GM18867 (cell line): ENCODE measurements at regions not wholly inside any gene's neighbourhood (a gene's known extent, or its start where the extent isn't known, plus 50 kb on each side); places are given as distances from the start of the nearest gene placed in this dataset.
"Not testable (repeated sequence)": the region's sequence is repeated elsewhere in the genome, so short reads cannot be mapped to it uniquely, and the experiment has no call there.

ENCODE experiments used
- ATAC-seq: cut with Tn5 transposase; IDR thresholded peaks from one replicate; pipeline ENCODE4 v1.9.1; 2021; ENCODE audit warnings: mild to moderate bottlenecking, moderate library complexity; ENCODE audit not compliant: unreplicated experiment

GRCh38 chr19:31444931-31445330, 95.7 kb upstream of the TSHZ3 start:
- ATAC-seq: no peak

DNA sequence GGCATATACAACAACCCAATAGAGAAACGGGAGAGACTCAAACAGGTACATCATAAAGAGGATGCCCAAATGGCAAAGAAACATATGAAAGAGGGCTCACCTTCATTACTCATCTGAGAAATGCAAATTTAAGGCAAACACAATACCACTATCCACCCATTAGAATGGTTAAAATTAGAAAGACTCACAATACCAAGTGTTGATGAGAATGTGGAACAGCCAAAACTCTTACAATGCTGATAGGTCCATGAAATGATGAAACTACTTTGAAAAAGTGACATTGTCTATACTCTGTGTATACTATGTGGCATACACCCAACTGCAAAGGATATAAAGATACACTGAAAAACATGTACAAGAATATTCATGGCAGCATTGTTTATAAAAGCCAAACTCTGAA, 96.2 kb upstream of the TSHZ3 start:
- no peak for ATAC-seq

DNA sequence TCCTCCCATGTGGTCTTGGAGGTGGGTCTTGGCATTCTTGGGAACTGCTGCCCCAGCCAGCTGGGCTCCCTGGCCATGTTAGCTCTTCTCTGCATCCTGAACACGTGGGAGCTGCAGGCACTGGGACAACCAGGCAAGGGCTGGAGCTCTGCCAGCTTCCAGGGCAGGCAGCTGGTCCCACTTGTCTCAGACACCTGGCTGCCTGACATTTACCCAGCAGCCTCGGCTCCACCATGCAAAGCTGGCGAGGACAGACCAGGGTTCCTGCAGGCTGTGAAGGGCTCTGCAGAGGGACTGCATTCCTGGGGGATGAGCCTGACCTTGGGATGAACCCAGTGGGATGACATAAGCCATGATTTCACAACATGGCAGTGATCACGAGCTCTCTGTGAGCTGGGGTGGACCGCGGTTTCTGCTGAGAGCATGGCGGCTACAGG, 99.0 kb upstream of the TSHZ3 start:
- ATAC-seq: no peak

- no peak for ATAC-seq
Observed at GRCh38 chr19:31449379-31449778, 100.1 kb upstream of the TSHZ3 start.

DNA sequence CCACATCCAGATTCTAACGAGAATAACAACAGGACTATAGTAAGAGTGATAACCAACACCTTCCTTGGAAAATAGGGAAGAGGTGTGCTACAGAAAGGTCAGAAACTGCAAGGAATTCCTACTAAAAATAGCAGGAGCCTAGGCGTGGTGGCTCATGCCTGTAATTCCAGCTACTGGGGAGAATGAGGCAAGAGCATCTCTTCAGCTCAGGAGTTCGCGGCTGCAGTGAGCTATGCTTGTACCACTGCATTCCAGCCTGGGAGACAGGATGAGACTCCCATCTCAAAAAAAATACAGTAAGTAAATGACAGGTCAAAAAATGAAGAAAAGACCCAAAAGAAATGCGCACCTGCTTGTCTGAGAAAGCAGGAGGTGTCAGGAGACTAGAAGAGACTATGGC, 101.5 kb upstream of the TSHZ3 start:
- no peak for ATAC-seq

GRCh38 chr19:31451686-31452330, 102.6 kb upstream of the TSHZ3 start:
- ATAC-seq: no peak

DNA sequence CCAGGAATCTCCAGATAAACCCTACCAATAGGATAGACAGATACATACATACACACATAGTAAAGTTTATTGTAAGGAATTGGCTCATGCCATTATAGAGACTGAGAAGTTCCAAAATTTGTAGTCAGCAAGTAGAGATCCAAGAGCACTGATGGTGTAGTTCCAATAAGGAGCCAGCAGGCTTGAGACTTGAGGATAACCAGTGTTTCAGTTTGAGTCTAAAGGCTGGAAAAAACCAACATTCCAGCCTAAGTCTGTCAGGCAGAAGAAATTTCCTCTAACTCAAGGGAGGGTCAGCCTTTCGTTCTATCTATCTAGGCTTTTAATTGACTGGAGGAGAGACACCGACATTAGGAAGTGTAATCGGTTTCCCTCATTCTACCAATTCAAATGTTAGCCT, 110.2 kb upstream of the TSHZ3 start:
- ATAC-seq: no peak

GRCh38 chr19:31461814-31462539, 112.7 kb upstream of the TSHZ3 start:
- no peak for ATAC-seq

DNA sequence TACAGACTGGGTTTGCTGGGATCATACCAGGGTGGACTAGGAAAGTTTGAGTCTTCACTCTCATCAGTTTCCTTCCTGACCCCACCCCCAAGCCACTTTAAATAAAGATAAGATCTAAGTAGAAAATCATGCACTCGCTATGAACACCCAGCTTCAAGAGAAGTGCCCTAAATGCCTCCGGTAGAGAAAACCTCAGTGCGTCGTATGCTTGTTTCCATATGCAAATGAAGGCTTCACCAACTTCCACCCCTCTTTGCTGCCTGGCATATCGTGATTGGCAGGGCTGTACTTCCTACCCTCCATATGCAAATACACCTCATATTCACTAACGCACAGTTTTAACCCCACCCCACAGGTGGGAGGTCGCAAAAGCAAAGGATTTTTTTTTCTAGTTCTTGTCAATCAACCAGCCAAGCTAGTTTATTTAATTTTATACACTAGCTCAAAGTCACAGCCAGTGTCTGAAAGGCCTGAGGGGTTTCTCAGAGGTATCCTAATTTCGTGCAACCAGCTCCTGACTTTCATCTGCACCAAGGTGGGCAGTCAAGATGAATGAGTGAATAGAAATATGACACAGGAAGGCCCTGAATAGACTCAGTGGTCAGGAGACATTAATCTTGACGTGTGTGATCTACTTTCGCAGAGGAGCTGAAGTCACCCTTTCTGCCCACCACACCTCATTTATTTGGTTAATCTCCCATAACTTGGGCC, 121.1 kb upstream of the TSHZ3 start:
- ATAC-seq: no peak

- ATAC-seq: no peak
Observed at GRCh38 chr19:31470952-31471351, 121.7 kb upstream of the TSHZ3 start.

- no peak for ATAC-seq
Observed at GRCh38 chr19:31478241-31478640, 129.0 kb upstream of the TSHZ3 start.

DNA sequence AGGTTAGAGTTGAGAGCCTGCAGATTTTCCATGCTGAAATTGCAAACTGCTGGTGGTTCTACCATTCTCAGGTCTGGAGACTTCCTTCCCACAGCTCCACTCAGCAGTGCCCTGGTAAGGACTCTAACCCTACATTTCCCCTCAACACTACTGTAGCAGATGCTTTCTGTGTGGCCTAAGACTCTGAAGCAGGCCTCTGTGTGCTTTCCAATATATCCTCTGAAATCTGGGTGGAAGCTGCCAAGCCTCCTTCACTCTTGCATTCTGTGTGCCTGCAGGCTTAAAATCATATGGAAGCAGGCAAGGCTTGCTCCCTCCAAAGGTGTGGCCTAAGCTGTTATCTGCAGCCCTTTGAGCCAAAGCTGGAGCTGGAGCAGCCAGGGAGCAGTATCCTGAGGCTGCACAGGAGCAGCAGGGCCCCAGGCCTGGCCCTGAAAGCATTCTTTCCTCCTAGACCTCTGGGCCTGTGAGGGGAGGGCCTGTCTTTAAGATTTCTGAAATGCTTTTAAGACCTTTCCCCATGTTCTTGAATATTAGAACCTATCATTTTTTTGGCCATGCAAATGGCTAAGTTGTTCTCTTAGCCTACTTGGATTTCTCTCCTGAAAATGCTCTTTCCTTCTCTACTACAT, 134.1 kb upstream of the TSHZ3 start:
- ATAC-seq: no peak

- ATAC-seq: not testable (repeated sequence)
Observed at GRCh38 chr19:31484858-31485410, 135.7 kb upstream of the TSHZ3 start.

GRCh38 chr19:31485472-31485871, 136.2 kb upstream of the TSHZ3 start:
- no peak for ATAC-seq

- no peak for ATAC-seq
Observed at GRCh38 chr19:31491242-31491641, 142.0 kb upstream of the TSHZ3 start.

GRCh38 chr19:31492050-31492449, 142.8 kb upstream of the TSHZ3 start:
- ATAC-seq: no peak

DNA sequence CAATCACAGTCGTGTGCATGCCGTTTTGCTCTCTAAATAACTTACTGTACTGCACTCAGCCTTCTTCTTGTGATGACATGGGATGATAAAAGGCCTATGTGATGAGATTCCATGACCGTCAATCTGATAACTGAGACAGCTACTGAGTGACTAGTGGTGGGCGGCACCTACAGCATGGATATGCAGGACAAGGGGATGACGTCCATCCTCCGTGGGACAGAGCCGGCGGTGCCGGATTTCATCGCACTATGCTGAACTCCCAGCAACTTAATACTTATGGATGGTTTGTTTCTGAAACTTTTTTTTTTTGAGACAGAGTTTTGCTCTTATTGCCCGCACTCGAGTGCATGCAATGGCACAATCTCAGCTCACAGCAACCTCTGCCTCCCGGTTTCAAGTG, 146.8 kb upstream of the TSHZ3 start:
- no peak for ATAC-seq

DNA sequence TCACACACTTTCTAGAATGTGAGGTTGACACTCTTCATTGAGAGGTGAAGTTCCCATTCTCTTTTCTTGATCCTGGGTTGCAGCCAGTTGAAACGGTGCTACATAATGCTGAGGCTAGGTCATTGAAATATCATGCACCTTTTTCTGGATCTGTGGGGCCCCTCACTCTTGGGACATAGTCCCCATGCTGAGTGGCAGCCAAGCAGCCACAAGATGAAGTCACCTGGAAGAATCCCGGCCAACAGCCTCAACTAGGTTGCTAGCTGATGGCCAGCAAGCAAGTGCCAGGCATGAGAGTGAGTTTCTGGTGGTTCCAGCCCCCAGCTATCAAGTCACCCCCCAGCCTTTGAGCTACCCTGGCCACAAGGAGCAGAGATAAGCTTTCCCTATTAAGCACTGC, 148.5 kb upstream of the TSHZ3 start:
- ATAC-seq: no peak

- no peak for ATAC-seq
Observed at GRCh38 chr19:31498781-31499180, 149.5 kb upstream of the TSHZ3 start.

DNA sequence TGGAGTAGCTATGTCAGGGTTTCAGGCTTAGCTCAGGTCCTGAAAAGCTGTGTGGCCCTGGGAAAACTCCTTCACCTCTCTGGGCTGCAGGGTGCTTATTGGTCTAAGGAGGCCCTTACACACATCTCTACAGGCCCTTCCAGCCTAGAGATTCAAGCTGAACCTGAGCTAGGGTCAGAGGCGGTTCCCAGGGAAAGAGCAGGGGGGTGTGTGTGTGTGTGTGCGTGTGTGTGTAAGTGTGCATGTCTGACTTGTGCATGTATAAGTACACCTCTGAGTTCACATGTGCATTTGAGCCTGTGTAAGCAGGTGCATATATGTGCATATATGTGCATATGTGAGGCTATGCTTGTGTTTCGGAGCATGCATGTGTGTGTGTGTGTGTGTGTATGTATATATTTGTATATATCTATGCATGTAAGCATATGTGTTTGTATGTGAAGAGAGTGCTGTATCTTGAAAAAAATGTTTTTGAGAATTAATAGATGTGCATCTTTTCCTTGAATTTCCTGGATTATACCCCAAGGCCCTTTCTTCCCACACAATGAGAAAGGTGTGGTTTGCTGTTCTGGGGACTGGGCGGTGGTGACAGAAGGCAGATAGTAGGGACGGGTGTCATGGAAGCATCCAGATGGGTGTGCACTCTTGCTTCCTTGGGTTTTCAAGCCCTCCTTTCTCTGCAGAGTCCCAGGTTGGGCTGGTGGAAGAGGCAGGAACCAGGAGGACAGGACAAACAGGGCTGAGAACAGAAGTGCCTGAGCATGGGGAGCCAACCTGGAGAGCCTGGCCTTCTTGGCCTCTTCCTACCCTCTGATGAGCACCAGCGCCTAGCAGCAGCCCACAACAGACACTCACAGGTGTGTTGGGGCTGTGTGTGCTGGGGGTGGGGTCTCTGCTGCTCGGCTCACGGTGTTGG, 150.3 kb upstream of the TSHZ3 start:
- ATAC-seq: no peak
